HL-60 (cell line): ENCODE measurements at regions not wholly inside any gene's neighbourhood (a gene's known extent, or its start where the extent isn't known, plus 50 kb on each side); places are given as distances from the start of the nearest gene placed in this dataset.

Experiments
- DNase-seq, 2 experiments: peaks; one replicate each; pipeline ENCODE4 v3.0.0-alpha.2; 2010 to 2020; ENCODE audit warnings: low read depth in 1 of 2, low spot score in 1 of 2
- H3K27ac ChIP-seq: fragments of 250-450 bp; sonication (Bioruptor Pico); replicated peaks from 2 replicates; pipeline ENCODE4 v1.5.1; 2020; ENCODE audit warnings: mild to moderate bottlenecking, moderate library complexity
- H3K27me3 ChIP-seq: fragments of 250-450 bp; sonication (Bioruptor Pico); 2 replicates; pipeline ENCODE4 v1.5.1; 2021; ENCODE audit warnings: mild to moderate bottlenecking, moderate library complexity; ENCODE audit not compliant: insufficient read depth, poor library complexity, severe bottlenecking
- H3K4me3 ChIP-seq: replicated peaks from 2 replicates; pipeline ENCODE4 v1.5.1; 2011; ENCODE audit warnings: mild to moderate bottlenecking, control low read depth, low read length; ENCODE audit not compliant: insufficient read depth
- CTCF ChIP-seq: IDR thresholded peaks from one replicate; pipeline ENCODE4 v1.5.1; 2011; ENCODE audit warnings: low read length, control low read depth, inconsistent platforms; ENCODE audit not compliant: insufficient read depth
- GABPA ChIP-seq: IDR thresholded peaks from 2 replicates; pipeline ENCODE4 v1.6.1; 2012; ENCODE audit warnings: low read depth
- POLR2AphosphoS5 ChIP-seq: IDR thresholded peaks from 2 replicates; pipeline ENCODE4 v1.6.1; 2012; ENCODE audit warnings: low read depth
- REST ChIP-seq: IDR thresholded peaks from 2 replicates; pipeline ENCODE4 v1.6.1; 2012; ENCODE audit warnings: low read depth; ENCODE audit not compliant: insufficient replicate concordance
- SPI1 ChIP-seq: IDR thresholded peaks from 2 replicates; pipeline ENCODE4 v1.6.1; 2012; ENCODE audit warnings: low read depth, mild to moderate bottlenecking, borderline replicate concordance

- Histone ChIP-seq H3K4me3 (no peak overlapping the region), H3K27me3 (peaks cover 9% of the 10 kb centered on the region), H3K27ac (no peak overlapping the region)
- no peak for TF ChIP-seq GABPA
- TF ChIP-seq SPI1: no peak
- TF ChIP-seq REST: no peak
- TF ChIP-seq POLR2AphosphoS5: no peak
- no peak for TF ChIP-seq CTCF
- DNase-seq: peak in 1 of 2 experiments; percentile 10
Observed at GRCh38 chr7:1331561-1332467, 99.1 kb downstream of the UNCX start.

GRCh38 chr7:1336509-1336908 lies 103.8 kb downstream of the UNCX start:
- Histone ChIP-seq H3K27ac (no peak overlapping the region), H3K4me3 (no peak overlapping the region), H3K27me3 (peaks cover 8% of the 10 kb centered on the region)
- no peak for TF ChIP-seq REST
- TF ChIP-seq CTCF: no peak
- TF ChIP-seq SPI1: no peak
- TF ChIP-seq GABPA: no peak
- TF ChIP-seq POLR2AphosphoS5: no peak
- no peak for DNase-seq

GRCh38 chr7:1339611-1340010 lies 106.9 kb downstream of the UNCX start:
- no peaks in the 10 kb centered on the region for H3K27me3 ChIP-seq
- DNase-seq: no peak
- H3K27ac ChIP-seq: no peak overlapping the region
- no peak overlapping the region for H3K4me3 ChIP-seq
- TF ChIP-seq SPI1 (no peak), GABPA (no peak), POLR2AphosphoS5 (no peak), CTCF (no peak), REST (no peak)
